ENCODE measurements at regions not wholly inside any gene's neighbourhood (a gene's known extent, or its start where the extent isn't known, plus 50 kb on each side); places are given as distances from the start of the nearest gene placed in this dataset.
"Not testable (repeated sequence)": the region's sequence is repeated elsewhere in the genome, so short reads cannot be mapped to it uniquely, and the experiment has no call there.

- peak overlapping the region in 4 of 21 experiments; percentile 12 to 78 (median 58) for H3K27ac ChIP-seq
- no peak overlapping the region for H3K4me3 ChIP-seq
Observed at GRCh38 chr10:3666525-3667302, 118.3 kb downstream of the KLF6 start.

- H3K4me3 ChIP-seq, result no peak overlapping the region
- no peak overlapping the region for H3K27ac ChIP-seq
Observed at GRCh38 chr10:3665316-3665908, 119.6 kb downstream of the KLF6 start.

GRCh38 chr10:3662775-3663174 is 122.2 kb downstream of the KLF6 start:
- Histone ChIP-seq H3K4me3 (no peak overlapping the region), H3K27ac (no peak overlapping the region)

GRCh38 chr10:3661271-3661670 is 123.7 kb downstream of the KLF6 start:
- H3K4me3 ChIP-seq, result no peak overlapping the region
- no peak overlapping the region for H3K27ac ChIP-seq

- Histone ChIP-seq H3K4me3 (no peak overlapping the region), H3K27ac (no peak overlapping the region)
Observed at GRCh38 chr10:3660753-3661152, 124.3 kb downstream of the KLF6 start.

GRCh38 chr10:3659203-3659917 is 125.6 kb downstream of the KLF6 start:
- no peak overlapping the region for H3K27ac ChIP-seq
- no peak overlapping the region for H3K4me3 ChIP-seq

GRCh38 chr10:3658766-3659165 is 126.2 kb downstream of the KLF6 start:
- Histone ChIP-seq H3K4me3 (no peak overlapping the region), H3K27ac (no peak overlapping the region)

- H3K27ac ChIP-seq, result no peak overlapping the region
- H3K4me3 ChIP-seq, result no peak overlapping the region
Observed at GRCh38 chr10:3656214-3656613, 128.8 kb downstream of the KLF6 start.

GRCh38 chr10:3655528-3655927 is 129.5 kb downstream of the KLF6 start:
- Histone ChIP-seq H3K27ac (no peak overlapping the region), H3K4me3 (no peak overlapping the region)

GRCh38 chr10:3654980-3655379 is 130.0 kb downstream of the KLF6 start:
- H3K4me3 ChIP-seq, result no peak overlapping the region

GRCh38 chr10:3654496-3654895 is 130.5 kb downstream of the KLF6 start:
- Histone ChIP-seq H3K4me3 (no peak overlapping the region), H3K27ac (no peak overlapping the region)

More at GRCh38 chr10:3654980-3655379, 130.0 kb downstream of the KLF6 start:
- H3K27ac ChIP-seq, result no peak overlapping the region

- H3K4me3 ChIP-seq, result peak overlapping the region in 2 of 7 experiments; percentile 1 to 20
- H3K27ac ChIP-seq, result not testable (repeated sequence)
Observed at GRCh38 chr10:3653303-3653702, 131.7 kb downstream of the KLF6 start.

- Histone ChIP-seq H3K27ac (no peak overlapping the region), H3K4me3 (peak overlapping the region in 3 of 7 experiments; percentile 1 to 20 (median 8))
Observed at GRCh38 chr10:3652886-3653285, 132.1 kb downstream of the KLF6 start.

GRCh38 chr10:3651969-3652653 is 132.9 kb downstream of the KLF6 start:
- Histone ChIP-seq H3K27ac (no peak overlapping the region), H3K4me3 (no peak overlapping the region)

GRCh38 chr10:3648576-3648975 is 136.4 kb downstream of the KLF6 start:
- Histone ChIP-seq H3K4me3 (no peak overlapping the region), H3K27ac (no peak overlapping the region)

GRCh38 chr10:3648170-3648569 is 136.8 kb downstream of the KLF6 start:
- H3K4me3 ChIP-seq, result no peak overlapping the region
- H3K27ac ChIP-seq, result no peak overlapping the region

- H3K27ac ChIP-seq, result no peak overlapping the region
- no peak overlapping the region for H3K4me3 ChIP-seq
Observed at GRCh38 chr10:3647074-3647473, 137.9 kb downstream of the KLF6 start.

- Histone ChIP-seq H3K4me3 (no peak overlapping the region), H3K27ac (no peak overlapping the region)
Observed at GRCh38 chr10:3645406-3645805, 139.6 kb downstream of the KLF6 start.

- no peak overlapping the region for H3K4me3 ChIP-seq
- H3K27ac ChIP-seq, result no peak overlapping the region
Observed at GRCh38 chr10:3640816-3641215, 144.2 kb downstream of the KLF6 start.

GRCh38 chr10:3639546-3639945 is 145.5 kb downstream of the KLF6 start:
- no peak overlapping the region for H3K4me3 ChIP-seq
- H3K27ac ChIP-seq, result no peak overlapping the region

Data from skin epidermis (tissue), 12 donors.